ENCODE measurements at regions not wholly inside any gene's neighbourhood (a gene's known extent, or its start where the extent isn't known, plus 50 kb on each side); places are given as distances from the start of the nearest gene placed in this dataset.

GRCh38 chr1:58094221-58094620, 452.3 kb downstream of the OMA1 start:
- no peak for TF ChIP-seq CTCF (IDR thresholded peaks at IDR 0.05 in 8 of 11, conservative IDR thresholded peaks at IDR 0.05 in 3 of 11)
- no peak for TF ChIP-seq POLR2A (IDR thresholded peaks at IDR 0.05)
- no peak for TF ChIP-seq POLR2AphosphoS5 (IDR thresholded peaks at IDR 0.05)

Measured in spleen (tissue), 7 donors.